Choroid plexus epithelial cell (primary cell): ENCODE measurements at regions not wholly inside any gene's neighbourhood (a gene's known extent, or its start where the extent isn't known, plus 50 kb on each side); places are given as distances from the start of the nearest gene placed in this dataset.

Experiments
- DNase-seq: peaks from one replicate; pipeline ENCODE4 v3.0.0-alpha.2; 2010; ENCODE audit warnings: low read depth
- H3K4me3 ChIP-seq: 2 replicates; pipeline ENCODE4 v1.5.1; 2011; ENCODE audit warnings: low read depth, mild to moderate bottlenecking, control low read depth, low read length, moderate library complexity
- CTCF ChIP-seq: conservative IDR thresholded peaks from 2 replicates; pipeline ENCODE4 v1.5.1; 2011; ENCODE audit warnings: low read depth, mild to moderate bottlenecking, control low read depth, inconsistent platforms, low read length, moderate library complexity

- no peak for DNase-seq
- H3K4me3 ChIP-seq = no peak overlapping the region
- TF ChIP-seq CTCF = no peak
Measured at GRCh38 chr5:141800617-141801016, 77.6 kb downstream of the PCDH1 start.

GRCh38 chr5:141799507-141800167 lies 78.6 kb downstream of the PCDH1 start:
- no peak for DNase-seq
- H3K4me3 ChIP-seq = no peak overlapping the region
- TF ChIP-seq CTCF = no peak

GRCh38 chr5:141797425-141797824 lies 80.8 kb downstream of the PCDH1 start:
- no peak for DNase-seq
- H3K4me3 ChIP-seq = no peak overlapping the region
- no peak for TF ChIP-seq CTCF

GRCh38 chr5:141795421-141795820 lies 82.8 kb downstream of the PCDH1 start:
- no peak for TF ChIP-seq CTCF

GRCh38 chr5:141793881-141794280 lies 84.3 kb downstream of the PCDH1 start:
- no peak for DNase-seq
- no peak overlapping the region for H3K4me3 ChIP-seq
- no peak for TF ChIP-seq CTCF

More at GRCh38 chr5:141795421-141795820, 82.8 kb downstream of the PCDH1 start:
- no peak overlapping the region for H3K4me3 ChIP-seq
- DNase-seq = no peak

GRCh38 chr5:141793403-141793802 lies 84.8 kb downstream of the PCDH1 start:
- no peak for TF ChIP-seq CTCF
- no peak for DNase-seq

GRCh38 chr5:141790630-141791029 lies 87.6 kb downstream of the PCDH1 start:
- no peak overlapping the region for H3K4me3 ChIP-seq
- DNase-seq = no peak
- TF ChIP-seq CTCF = no peak

More at GRCh38 chr5:141793403-141793802, 84.8 kb downstream of the PCDH1 start:
- no peak overlapping the region for H3K4me3 ChIP-seq
